Breast epithelium (tissue), 4 donors: ENCODE measurements at regions not wholly inside any gene's neighbourhood (a gene's known extent, or its start where the extent isn't known, plus 50 kb on each side); places are given as distances from the start of the nearest gene placed in this dataset.

ENCODE experiments used
- DNase-seq, 2 donors: peaks; one replicate each; pipeline ENCODE4 v3.0.0-alpha.2; 2019; ENCODE audit warnings: low spot score in 2 of 2
- H3K27ac ChIP-seq, 2 donors: fragments of 200-600 bp; sonication (generic) in 1 of 2; one replicate each; pipeline ENCODE4 v1.5.1; 2016 to 2019; ENCODE audit warnings: mild to moderate bottlenecking in 1 of 2
- H3K27me3 ChIP-seq, 2 donors: fragments of 200-600 bp; sonication (generic) in 1 of 2; one replicate each; pipeline versions ENCODE4 v1.5.1 to v1.6.0; 2017 to 2019; ENCODE audit warnings: control low read depth in 1 of 2, mild to moderate bottlenecking in 1 of 2
- H3K36me3 ChIP-seq: fragments of 200-600 bp; one replicate; pipeline ENCODE4 v1.5.1; 2019
- H3K4me1 ChIP-seq, 2 donors: fragments of 200-600 bp; sonication (generic); one replicate each; pipeline ENCODE4 v1.5.1; 2016 to 2019; ENCODE audit warnings: control low read depth in 1 of 2
- H3K4me3 ChIP-seq, 3 donors: fragments of 200-600 bp; sonication (generic); 1 replicate in 2 of 3; 2 replicates in 1 of 3; pipeline ENCODE4 v1.5.1; 2016 to 2019; ENCODE audit warnings: mild to moderate bottlenecking in 3 of 3, moderate library complexity in 2 of 3
- H3K9me3 ChIP-seq, 2 donors: fragments of 200-600 bp; sonication (generic) in 1 of 2; one replicate each; pipeline ENCODE4 v1.5.1; 2016 to 2019; ENCODE audit warnings: control low read depth in 1 of 2
- POLR2A ChIP-seq: fragments of 450-650 bp; IDR thresholded peaks from one replicate; pipeline ENCODE4 v1.6.1; 2016; ENCODE audit warnings: antibody characterized with exemption, mild to moderate bottlenecking, moderate library complexity
- POLR2AphosphoS5 ChIP-seq, 3 donors: sonication (generic); formaldehyde crosslinking; IDR thresholded peaks; one replicate each; pipeline ENCODE4 v1.6.1; 2017; ENCODE audit warnings: antibody characterized with exemption in 3 of 3
- intact Hi-C: fragments of 100-400 bp; cut with DNase I; formaldehyde crosslinking; loops from one replicate; pipeline ENCODE4 v1.15.1; 2023; ENCODE audit warnings: low total_unique reads
- TF ChIP-seq, protein P1 (sequence below), 3 donors: fragments of 450-650 bp; IDR thresholded peaks; one replicate each; pipeline ENCODE4 v1.5.1; 2016 to 2017; ENCODE audit warnings: antibody characterized with exemption in 3 of 3, mild to moderate bottlenecking in 3 of 3, moderate library complexity in 3 of 3

DNA sequence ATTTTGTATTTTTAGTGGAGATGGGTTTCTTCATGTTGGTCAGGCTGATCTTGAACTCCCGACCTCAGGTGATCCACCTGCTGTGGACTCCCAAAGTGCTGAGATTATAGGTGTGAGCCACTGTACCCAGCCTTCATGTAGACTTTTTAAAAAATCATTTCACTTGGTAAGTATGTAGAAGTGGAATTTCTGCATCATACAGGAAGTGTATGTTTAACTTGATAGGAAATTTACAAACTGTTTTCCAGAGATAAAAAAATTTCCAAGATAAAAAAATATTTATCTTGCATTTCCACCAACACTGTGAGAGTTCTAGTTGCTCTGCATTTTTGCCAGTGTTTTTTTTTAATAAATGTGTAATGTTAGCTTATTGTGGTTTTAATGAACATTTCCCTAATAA, 155.8 kb downstream of the ZNF608 start:
- DNase-seq: no peak

DNA sequence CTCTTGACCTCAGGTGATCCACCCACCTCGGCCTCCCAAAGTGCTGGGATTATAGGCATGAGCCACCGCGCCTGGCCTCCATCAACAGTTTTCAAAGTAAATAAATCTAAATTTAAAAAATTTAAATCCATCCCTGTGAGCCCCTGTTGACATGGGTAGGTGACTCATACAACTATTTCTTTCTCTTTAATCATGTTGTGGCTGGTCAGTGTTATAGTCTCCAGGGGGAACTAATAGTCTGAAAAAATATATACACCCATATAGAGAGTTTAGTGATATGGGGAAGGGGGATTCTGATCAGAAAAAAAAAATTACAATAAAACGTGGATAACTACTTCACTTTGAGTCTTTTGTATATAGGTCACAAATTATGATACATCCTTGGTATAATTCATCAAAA, 159.2 kb downstream of the ZNF608 start:
- no peaks in the 10 kb centered on the region for H3K4me1 ChIP-seq
- H3K9me3 ChIP-seq: peaks cover 0 to 7% of the 10 kb centered on the region in 2 donors
- TF ChIP-seq POLR2AphosphoS5 (IDR thresholded peaks at IDR 0.05) (no peak), POLR2A (no peak)
- TF ChIP-seq, protein P1, sequence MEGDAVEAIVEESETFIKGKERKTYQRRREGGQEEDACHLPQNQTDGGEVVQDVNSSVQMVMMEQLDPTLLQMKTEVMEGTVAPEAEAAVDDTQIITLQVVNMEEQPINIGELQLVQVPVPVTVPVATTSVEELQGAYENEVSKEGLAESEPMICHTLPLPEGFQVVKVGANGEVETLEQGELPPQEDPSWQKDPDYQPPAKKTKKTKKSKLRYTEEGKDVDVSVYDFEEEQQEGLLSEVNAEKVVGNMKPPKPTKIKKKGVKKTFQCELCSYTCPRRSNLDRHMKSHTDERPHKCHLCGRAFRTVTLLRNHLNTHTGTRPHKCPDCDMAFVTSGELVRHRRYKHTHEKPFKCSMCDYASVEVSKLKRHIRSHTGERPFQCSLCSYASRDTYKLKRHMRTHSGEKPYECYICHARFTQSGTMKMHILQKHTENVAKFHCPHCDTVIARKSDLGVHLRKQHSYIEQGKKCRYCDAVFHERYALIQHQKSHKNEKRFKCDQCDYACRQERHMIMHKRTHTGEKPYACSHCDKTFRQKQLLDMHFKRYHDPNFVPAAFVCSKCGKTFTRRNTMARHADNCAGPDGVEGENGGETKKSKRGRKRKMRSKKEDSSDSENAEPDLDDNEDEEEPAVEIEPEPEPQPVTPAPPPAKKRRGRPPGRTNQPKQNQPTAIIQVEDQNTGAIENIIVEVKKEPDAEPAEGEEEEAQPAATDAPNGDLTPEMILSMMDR (IDR thresholded peaks at IDR 0.05): no peak
- no peak overlapping the region for H3K4me3 ChIP-seq
- no peaks in the 10 kb centered on the region for H3K27me3 ChIP-seq
- intact Hi-C loops: no loop called here
- no peak overlapping the region for H3K27ac ChIP-seq
- no peaks in the 10 kb centered on the region for H3K36me3 ChIP-seq
- DNase-seq: no peak

More for the DNA sequence above, 155.8 kb downstream of the ZNF608 start:
- TF ChIP-seq POLR2A (no peak), POLR2AphosphoS5 (IDR thresholded peaks at IDR 0.05) (no peak)
- TF ChIP-seq, protein P1 (IDR thresholded peaks at IDR 0.05): no peak
- no peaks in the 10 kb centered on the region for H3K9me3 ChIP-seq
- H3K36me3 ChIP-seq: no peaks in the 10 kb centered on the region
- H3K27ac ChIP-seq: no peak overlapping the region
- H3K4me3 ChIP-seq: no peak overlapping the region
- H3K4me1 ChIP-seq: no peaks in the 10 kb centered on the region
- H3K27me3 ChIP-seq: no peaks in the 10 kb centered on the region
- intact Hi-C loops: no loop called here

DNA sequence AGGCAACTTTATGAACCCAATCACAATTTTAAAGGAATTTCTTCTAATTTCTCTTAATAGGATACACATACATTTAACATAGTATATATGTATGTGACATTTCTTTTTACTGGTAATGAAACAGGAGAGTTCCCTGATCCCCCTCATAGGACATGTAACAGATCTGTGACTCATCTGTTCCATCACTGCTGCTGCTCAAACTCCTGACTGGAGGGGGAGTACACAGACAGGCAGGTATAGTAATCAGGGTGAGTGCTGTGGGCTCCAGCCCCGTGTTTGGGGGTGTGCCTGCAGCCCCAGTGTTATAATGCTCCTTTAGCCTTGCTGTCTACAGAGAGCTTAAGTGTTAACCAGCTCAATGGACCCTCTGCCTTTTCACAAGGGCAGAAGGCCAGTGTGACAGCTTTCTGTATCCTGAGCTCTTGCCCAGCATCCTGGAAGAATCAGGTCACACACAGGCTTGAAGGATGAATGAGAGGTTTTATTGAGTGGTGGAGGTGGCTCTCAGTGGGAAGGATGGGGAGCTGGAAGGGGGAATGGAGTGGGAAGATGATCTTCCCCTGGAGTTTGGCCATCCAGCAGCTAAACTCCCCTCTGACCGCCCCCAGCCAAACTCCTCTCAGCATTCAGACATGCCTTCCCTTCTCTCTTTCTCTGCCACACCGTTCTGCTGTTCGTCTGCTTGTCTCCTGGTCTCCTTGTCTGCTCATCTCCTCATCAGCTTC, 161.3 kb downstream of the ZNF608 start:
- Histone ChIP-seq H3K27ac (no peak overlapping the region), H3K4me3 (no peak overlapping the region), H3K27me3 (no peaks in the 10 kb centered on the region), H3K36me3 (no peaks in the 10 kb centered on the region), H3K9me3 (peaks cover 0 to 7% of the 10 kb centered on the region in 2 donors), H3K4me1 (peaks cover 0 to 5% of the 10 kb centered on the region in 2 donors)
- intact Hi-C loops: loop anchor here (5.0 kb wide), 1 partner anchor 317 kb away; no protein-coding TSS in a partner anchor
- DNase-seq: no peak
- TF ChIP-seq POLR2A (no peak), POLR2AphosphoS5 (IDR thresholded peaks at IDR 0.05) (no peak)
- TF ChIP-seq, protein P1 (IDR thresholded peaks at IDR 0.05): no peak

DNA sequence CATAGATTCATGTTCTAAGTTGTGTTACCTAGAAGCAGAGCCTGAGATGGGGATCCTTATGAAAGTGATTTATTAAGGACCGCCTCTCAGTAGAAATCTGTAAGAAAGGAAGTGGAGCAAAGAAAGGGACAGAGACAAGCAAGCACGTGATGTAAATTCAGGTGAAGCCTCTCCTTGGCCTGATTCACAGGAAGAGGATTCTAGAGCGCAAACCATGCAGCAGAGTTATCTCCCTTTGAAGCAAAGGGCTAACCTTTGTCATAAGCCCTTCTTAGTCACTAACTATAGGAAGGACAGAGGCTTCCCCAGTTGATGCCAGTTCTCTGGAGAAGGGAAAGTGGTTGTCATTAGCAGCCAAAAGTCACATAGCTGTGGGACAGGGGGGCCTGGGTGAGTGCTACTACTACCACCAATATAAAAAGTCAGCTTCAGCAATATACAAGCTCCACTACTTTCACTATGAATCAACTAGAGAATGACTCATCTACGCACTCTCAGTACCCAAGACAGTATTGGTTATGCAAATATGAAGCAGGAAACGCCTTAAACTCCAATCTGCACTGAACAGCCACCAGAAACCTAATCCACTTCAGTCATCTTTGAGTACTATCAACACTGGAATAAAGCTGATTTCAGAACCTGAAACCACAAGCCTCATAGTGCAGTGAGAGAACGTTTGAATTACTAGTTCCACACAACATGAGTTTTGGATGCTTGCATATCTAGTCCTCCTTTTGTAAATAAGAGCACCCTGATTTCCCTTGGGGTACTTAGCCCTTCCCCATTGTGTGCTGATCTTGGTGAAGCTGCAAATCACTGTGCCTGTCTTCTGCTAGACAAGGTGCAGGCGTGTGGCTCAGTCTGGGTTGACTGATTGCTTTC, 162.7 kb downstream of the ZNF608 start:
- intact Hi-C loops: loop anchor here (5.0 kb wide), 1 partner anchor 319 kb away; no protein-coding TSS in a partner anchor
- DNase-seq: no peak
- H3K4me1 ChIP-seq: peaks cover 0 to 5% of the 10 kb centered on the region in 2 donors
- no peaks in the 10 kb centered on the region for H3K36me3 ChIP-seq
- no peak overlapping the region for H3K27ac ChIP-seq
- H3K27me3 ChIP-seq: no peaks in the 10 kb centered on the region
- H3K4me3 ChIP-seq: no peak overlapping the region
- TF ChIP-seq POLR2AphosphoS5 (IDR thresholded peaks at IDR 0.05) (no peak), POLR2A (no peak)
- TF ChIP-seq, protein P1 (IDR thresholded peaks at IDR 0.05): no peak
- H3K9me3 ChIP-seq: peaks cover 0 to 7% of the 10 kb centered on the region in 2 donors

DNA sequence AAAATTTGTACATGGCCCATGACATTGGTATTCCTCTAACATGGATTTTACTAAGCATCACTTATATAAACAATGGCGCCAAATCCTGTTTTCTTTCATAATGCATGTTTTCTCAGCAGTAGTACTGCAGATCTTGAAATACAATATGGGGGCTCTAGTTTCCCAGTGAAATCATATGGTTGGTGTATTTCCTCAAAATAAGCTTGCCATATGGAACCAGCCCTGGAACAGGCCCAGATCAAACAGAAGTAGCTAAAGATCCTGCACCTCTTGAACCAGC, 163.9 kb downstream of the ZNF608 start:
- TF ChIP-seq POLR2A (no peak), POLR2AphosphoS5 (IDR thresholded peaks at IDR 0.05) (no peak)
- TF ChIP-seq, protein P1 (IDR thresholded peaks at IDR 0.05): no peak
- Histone ChIP-seq H3K27me3 (no peaks in the 10 kb centered on the region), H3K9me3 (peaks cover 0 to 7% of the 10 kb centered on the region in 2 donors), H3K4me3 (no peak overlapping the region), H3K36me3 (no peaks in the 10 kb centered on the region), H3K4me1 (peaks cover 0 to 5% of the 10 kb centered on the region in 2 donors), H3K27ac (no peak overlapping the region)
- DNase-seq: no peak
- intact Hi-C loops: loop anchor here (5.0 kb wide), 1 partner anchor 320 kb away; no protein-coding TSS in a partner anchor
